OCI-LY7 (cell line): ENCODE measurements at regions not wholly inside any gene's neighbourhood (a gene's known extent, or its start where the extent isn't known, plus 50 kb on each side); places are given as distances from the start of the nearest gene placed in this dataset.

ENCODE experiments used
- BruUV-seq: library from RNA; stranded (reverse); fragments of 400-500 nt; replicated peaks from 2 replicates; lab custom pipeline; 2021; lab: Mats Ljungman, UMichigan
- CTCF ChIA-PET: fragments of 300-600 bp; sonication (Branson Sonifier 250); formaldehyde crosslinking; loops from one replicate; lab custom pipeline; 2022; ENCODE audit warnings: antibody characterized with exemption; ENCODE audit not compliant: unreplicated experiment; lab: Charles Lee
- POLR2A ChIA-PET: fragments of 300-600 bp; sonication (Branson Sonifier 250); formaldehyde crosslinking; loops from one replicate; lab custom pipeline; 2022; ENCODE audit warnings: antibody characterized with exemption; lab: Charles Lee
- DNase-seq: peaks from one replicate; pipeline ENCODE4 v3.0.0-alpha.2; 2015; ENCODE audit warnings: low spot score
- H2AFZ ChIP-seq: fragments of 200-600 bp; sonication (generic), shearing (Covaris generic); 2 replicates; pipeline ENCODE4 v1.6.1; 2014; ENCODE audit warnings: mild to moderate bottlenecking, antibody characterized with exemption, low read length, moderate library complexity
- H3K27ac ChIP-seq: fragments of 200-600 bp; sonication (generic); 2 replicates; pipeline ENCODE4 v1.5.1; 2014; ENCODE audit warnings: mixed run types, low read depth, mild to moderate bottlenecking, moderate library complexity, low read length, inconsistent platforms; ENCODE audit not compliant: poor library complexity, severe bottlenecking
- H3K36me3 ChIP-seq: fragments of 200-600 bp; sonication (generic); 2 replicates; pipeline ENCODE4 v1.6.1; 2014; ENCODE audit warnings: mild to moderate bottlenecking, antibody characterized with exemption, low read length, moderate library complexity, mixed read lengths; ENCODE audit not compliant: insufficient read depth
- H3K4me1 ChIP-seq: fragments of 200-600 bp; sonication (generic); 2 replicates; pipeline ENCODE4 v1.5.1; 2014; ENCODE audit warnings: mild to moderate bottlenecking, low read length; ENCODE audit not compliant: insufficient read depth, poor library complexity, severe bottlenecking
- H3K4me2 ChIP-seq: fragments of 200-600 bp; sonication (generic); 2 replicates; pipeline ENCODE4 v1.6.1; 2014; ENCODE audit warnings: mild to moderate bottlenecking, low read length
- H3K4me3 ChIP-seq: fragments of 200-600 bp; sonication (generic); 2 replicates; pipeline ENCODE4 v1.5.1; 2014; ENCODE audit warnings: mild to moderate bottlenecking, low read depth, low read length; ENCODE audit not compliant: poor library complexity, severe bottlenecking
- H3K79me2 ChIP-seq: fragments of 200-600 bp; sonication (generic); 2 replicates; pipeline ENCODE4 v1.6.1; 2016; ENCODE audit warnings: low read depth, mild to moderate bottlenecking, low read length, moderate library complexity, mixed read lengths; ENCODE audit not compliant: insufficient read depth
- H3K9me2 ChIP-seq: fragments of 200-600 bp; sonication (generic); 2 replicates; pipeline ENCODE4 v1.6.1; 2016; ENCODE audit warnings: mild to moderate bottlenecking, low read length, mixed read lengths; ENCODE audit not compliant: insufficient read depth
- H3K9me3 ChIP-seq: fragments of 200-600 bp; sonication (generic); 2 replicates; pipeline ENCODE4 v1.6.1; 2014; ENCODE audit warnings: mild to moderate bottlenecking, mixed run types, low read length, mixed read lengths
- H4K20me1 ChIP-seq: fragments of 200-600 bp; sonication (generic); 2 replicates; pipeline ENCODE4 v1.6.1; 2014; ENCODE audit warnings: mild to moderate bottlenecking, antibody characterized with exemption, low read length, moderate library complexity, mixed read lengths; ENCODE audit not compliant: insufficient read depth
- CTCF ChIP-seq: fragments of 200-600 bp; sonication (generic); conservative IDR thresholded peaks from 2 replicates; pipeline ENCODE4 v1.5.1; 2014; ENCODE audit warnings: mild to moderate bottlenecking, antibody characterized with exemption, low read length, moderate library complexity, mixed read lengths
- EZH2phosphoT487 ChIP-seq: fragments of 200-600 bp; sonication (generic); IDR thresholded peaks from 2 replicates; pipeline ENCODE4 v1.6.1; 2018; ENCODE audit warnings: low read depth, borderline replicate concordance, mild to moderate bottlenecking, mixed run types, antibody characterized with exemption, low read length, moderate library complexity, mixed read lengths
- intact Hi-C: fragments of 100-400 bp; cut with micrococcal nuclease; formaldehyde crosslinking; loops from one replicate; pipeline ENCODE4 v1.10.0; 2022; ENCODE audit not compliant: unreplicated experiment

GRCh38 chrX:42021058-42021457 lies 97.7 kb upstream of the CASK start:
- intact Hi-C loops = no loop called here
- DNase-seq = no peak
- POLR2A ChIA-PET = interaction anchor here (1.3 kb wide), 1 partner anchor 15 kb away, joined by 3 read pairs; no protein-coding TSS in a partner anchor

GRCh38 chrX:42020225-42020624 lies 96.9 kb upstream of the CASK start:
- POLR2A ChIA-PET = no interaction called here

More at GRCh38 chrX:42021058-42021457, 97.7 kb upstream of the CASK start:
- no peaks in the 10 kb centered on the region for H3K4me1 ChIP-seq
- CTCF ChIA-PET = no interaction called here
- H3K27ac ChIP-seq = no peak overlapping the region
- H3K4me2 ChIP-seq = no peak overlapping the region
- H3K4me3 ChIP-seq = no peak overlapping the region
- no peaks in the 10 kb centered on the region for H3K9me3 ChIP-seq
- no peaks in the 10 kb centered on the region for H3K79me2 ChIP-seq
- no peaks in the 10 kb centered on the region for H3K36me3 ChIP-seq
- no peaks in the 10 kb centered on the region for H3K9me2 ChIP-seq
- H2AFZ ChIP-seq = no peak overlapping the region
- BruUV-seq = no TSS peak
- no peaks in the 10 kb centered on the region for H4K20me1 ChIP-seq
- TF ChIP-seq CTCF (no peak), EZH2phosphoT487 (no peak)

More at GRCh38 chrX:42020225-42020624, 96.9 kb upstream of the CASK start:
- Histone ChIP-seq H4K20me1 (no peaks in the 10 kb centered on the region), H2AFZ (no peak overlapping the region), H3K9me3 (no peaks in the 10 kb centered on the region), H3K36me3 (no peaks in the 10 kb centered on the region), H3K79me2 (no peaks in the 10 kb centered on the region), H3K27ac (no peak overlapping the region), H3K4me3 (no peak overlapping the region), H3K9me2 (no peaks in the 10 kb centered on the region), H3K4me1 (no peaks in the 10 kb centered on the region), H3K4me2 (no peak overlapping the region)
- no peak for DNase-seq
- TF ChIP-seq EZH2phosphoT487 (no peak), CTCF (no peak)
- no TSS peak for BruUV-seq
- intact Hi-C loops = no loop called here
- CTCF ChIA-PET = no interaction called here
